GM19238 (cell line): ENCODE measurements at regions not wholly inside any gene's neighbourhood (a gene's known extent, or its start where the extent isn't known, plus 50 kb on each side); places are given as distances from the start of the nearest gene placed in this dataset.
"Not testable (repeated sequence)": the region's sequence is repeated elsewhere in the genome, so short reads cannot be mapped to it uniquely, and the experiment has no call there.

ENCODE experiments used
- DNase-seq: peaks from one replicate; pipeline ENCODE4 v3.0.0; 2011; ENCODE audit warnings: low spot score; ENCODE audit not compliant: insufficient read length

GRCh38 chr5:98529321-98529720 lies 244.1 kb upstream of the RGMB start:
- no peak for DNase-seq

- DNase-seq: no peak
Observed at GRCh38 chr5:98530224-98530623, 243.2 kb upstream of the RGMB start.

GRCh38 chr5:98535901-98536300 lies 237.6 kb upstream of the RGMB start:
- DNase-seq: no peak

- DNase-seq: no peak
Observed at GRCh38 chr5:98540056-98540455, 233.4 kb upstream of the RGMB start.

GRCh38 chr5:98541641-98542040 lies 231.8 kb upstream of the RGMB start:
- DNase-seq: no peak

GRCh38 chr5:98543490-98543889 lies 230.0 kb upstream of the RGMB start:
- no peak for DNase-seq

- not testable (repeated sequence) for DNase-seq
Observed at GRCh38 chr5:98546924-98547323, 226.5 kb upstream of the RGMB start.

GRCh38 chr5:98556712-98557111 lies 216.8 kb upstream of the RGMB start:
- DNase-seq: no peak

- DNase-seq: no peak
Observed at GRCh38 chr5:98557916-98558315, 215.5 kb upstream of the RGMB start.

GRCh38 chr5:98563885-98564653 lies 209.4 kb upstream of the RGMB start:
- DNase-seq: no peak

GRCh38 chr5:98564836-98565235 lies 208.6 kb upstream of the RGMB start:
- no peak for DNase-seq

- no peak for DNase-seq
Observed at GRCh38 chr5:98568336-98568735, 205.1 kb upstream of the RGMB start.

GRCh38 chr5:98569288-98569687 lies 204.2 kb upstream of the RGMB start:
- DNase-seq: no peak

GRCh38 chr5:98570010-98570409 lies 203.5 kb upstream of the RGMB start:
- DNase-seq: no peak

GRCh38 chr5:98570661-98571191 lies 202.7 kb upstream of the RGMB start:
- no peak for DNase-seq

- DNase-seq: no peak
Observed at GRCh38 chr5:98573834-98574320, 199.6 kb upstream of the RGMB start.

- DNase-seq: no peak
Observed at GRCh38 chr5:98576275-98576674, 197.2 kb upstream of the RGMB start.

GRCh38 chr5:98578438-98578837 lies 195.0 kb upstream of the RGMB start:
- DNase-seq: no peak

GRCh38 chr5:98581112-98581997 lies 192.1 kb upstream of the RGMB start:
- no peak for DNase-seq

- no peak for DNase-seq
Observed at GRCh38 chr5:98583586-98583985, 189.9 kb upstream of the RGMB start.

GRCh38 chr5:98585661-98586310 lies 187.7 kb upstream of the RGMB start:
- no peak for DNase-seq

- no peak for DNase-seq
Observed at GRCh38 chr5:98586581-98586980, 186.9 kb upstream of the RGMB start.
